HepG2 (cell line): ENCODE measurements at regions not wholly inside any gene's neighbourhood (a gene's known extent, or its start where the extent isn't known, plus 50 kb on each side); places are given as distances from the start of the nearest gene placed in this dataset.

Source experiments
- ATAC-seq: fragments of 200-7000 bp; cut with Tn5 transposase; 3 replicates; pipeline ENCODE4 v1.9.1; 2020; ENCODE audit warnings: mild to moderate bottlenecking, moderate library complexity
- BruUV-seq: library from RNA; stranded (reverse); fragments of 400-500 nt; replicated peaks from 2 replicates; lab custom pipeline; 2021; lab: Mats Ljungman, UMichigan
- CTCF ChIA-PET: fragments of 300-600 bp; formaldehyde crosslinking; extraction: SDS; loops from one replicate; lab custom pipeline; 2021; ENCODE audit warnings: low total read pairs, inconsistent platforms, low intra/inter-chr PET ratio; lab: Yijun Ruan, JAX
- POLR2A ChIA-PET: fragments of 350-600 bp; sonication (Branson Sonifier 250); formaldehyde crosslinking; loops from one replicate; lab custom pipeline; 2020; ENCODE audit warnings: antibody characterized with exemption, inconsistent platforms; lab: Yijun Ruan, JAX
- DNase-seq: peaks from one replicate; pipeline ENCODE4 v3.0.0-alpha.2; 2015; ENCODE audit warnings: low spot score
- FAIRE-seq: peaks from 3 replicates; lab custom pipeline; 2011; peaks lifted over from hg19 to GRCh38; lab: Jason Lieb, UNC
- H2AFZ ChIP-seq: one replicate; pipeline ENCODE4 v1.6.1; 2011; ENCODE audit warnings: low read length, inconsistent platforms
- H3K27ac ChIP-seq: fragments of 300-600 bp; 3 replicates; pipeline ENCODE4 v1.8.0; 2011; ENCODE audit warnings: mixed run types, mild to moderate bottlenecking, mixed read lengths, low read length, inconsistent platforms; ENCODE audit not compliant: insufficient read depth; ENCODE audit errors: extremely low read length
- H3K27me3 ChIP-seq, 2 experiments: fragments of 200-600 bp in 1 of 2; 2 replicates in 1 of 2; 3 replicates in 1 of 2; pipeline versions ENCODE4 v1.6.0 to v1.8.0; 2011; ENCODE audit warnings: low read length in 2 of 2, mild to moderate bottlenecking in 2 of 2, moderate library complexity in 2 of 2, inconsistent platforms in 1 of 2; ENCODE audit not compliant: insufficient read depth in 2 of 2, control insufficient read depth in 1 of 2
- H3K36me3 ChIP-seq, 2 experiments: fragments of 200-600 bp in 1 of 2; replicated peaks in 1 of 2; 2 replicates in 1 of 2; 3 replicates in 1 of 2; pipeline versions ENCODE4 v1.5.1 to v1.8.0; 2011; ENCODE audit warnings: low read length in 2 of 2, inconsistent platforms in 1 of 2; ENCODE audit not compliant: insufficient read depth in 2 of 2, control insufficient read depth in 1 of 2
- H3K4me1 ChIP-seq: 2 replicates; pipeline ENCODE4 v1.5.1; 2012; ENCODE audit warnings: low read length, inconsistent platforms; ENCODE audit not compliant: insufficient read depth
- H3K4me2 ChIP-seq: 2 replicates; pipeline ENCODE4 v1.6.0; 2011; ENCODE audit warnings: low read depth, low read length, inconsistent platforms
- H3K4me3 ChIP-seq, 3 experiments: fragments of 200-600 bp in 1 of 3; sonication (generic), shearing (Covaris generic) in 1 of 3; replicated peaks in 1 of 3; 2 replicates each; pipeline ENCODE4 v1.5.1; 2011 to 2016; ENCODE audit warnings: low read length in 3 of 3, inconsistent platforms in 2 of 3, low read depth in 2 of 3, mild to moderate bottlenecking in 2 of 3, control low read depth in 1 of 3, mixed read lengths in 1 of 3; ENCODE audit not compliant: insufficient read depth in 1 of 3
- H3K79me2 ChIP-seq: one replicate; pipeline ENCODE4 v1.6.1; 2011; ENCODE audit warnings: low read length, inconsistent platforms; ENCODE audit not compliant: insufficient read depth
- H3K9ac ChIP-seq: 2 replicates; pipeline ENCODE4 v1.6.0; 2011; ENCODE audit warnings: mild to moderate bottlenecking, low read depth, low read length, inconsistent platforms; ENCODE audit not compliant: insufficient read depth
- H3K9me3 ChIP-seq: 2 replicates; pipeline ENCODE4 v1.5.1; 2012; ENCODE audit warnings: mild to moderate bottlenecking, low read length
- H4K20me1 ChIP-seq: 2 replicates; pipeline ENCODE4 v1.6.0; 2011; ENCODE audit warnings: inconsistent platforms, mild to moderate bottlenecking, low read length, moderate library complexity; ENCODE audit not compliant: insufficient read depth
- ATAD3A ChIP-seq: sonication (generic); formaldehyde crosslinking; IDR thresholded peaks from 2 replicates; pipeline ENCODE4 v1.4.0; 2020; ENCODE audit warnings: missing genetic modification reagents
- ATF1 ChIP-seq: IDR thresholded peaks from 2 replicates; pipeline ENCODE4 v1.6.1; 2016; ENCODE audit warnings: mild to moderate bottlenecking, control low read depth
- KMT2A ChIP-seq: sonication (generic); formaldehyde crosslinking; IDR thresholded peaks from 2 replicates; pipeline ENCODE4 v1.4.0; 2020; ENCODE audit warnings: missing genetic modification reagents
- MAFF ChIP-seq: IDR thresholded peaks from 2 replicates; pipeline ENCODE4 v1.6.1; 2011; ENCODE audit warnings: low read depth, low read length, improper control_type of control experiment
- ZC3H4 ChIP-seq: sonication (generic); formaldehyde crosslinking; IDR thresholded peaks from 2 replicates; pipeline ENCODE4 v1.4.0; 2020; ENCODE audit warnings: missing genetic modification reagents, borderline replicate concordance
- ZGPAT ChIP-seq: IDR thresholded peaks from 2 replicates; pipeline ENCODE4 v1.6.1; 2016; ENCODE audit warnings: mild to moderate bottlenecking
- ZKSCAN1 ChIP-seq: fragments of 150-350 bp; IDR thresholded peaks from 2 replicates; pipeline ENCODE4 v1.6.1; 2014; ENCODE audit warnings: low read length
- ZNF512 ChIP-seq: sonication (generic); formaldehyde crosslinking; IDR thresholded peaks from 2 replicates; pipeline ENCODE4 v1.4.0; 2020; ENCODE audit warnings: mild to moderate bottlenecking, missing genetic modification reagents
- ZSCAN22 ChIP-seq: sonication (generic); formaldehyde crosslinking; IDR thresholded peaks from 2 replicates; pipeline ENCODE4 v1.4.0; 2020; ENCODE audit warnings: mild to moderate bottlenecking, missing genetic modification reagents
- WGBS: methylation state at CpG from one replicate; pipeline ENCODE4 v1.1.6; 2017; ENCODE audit warnings: low lambda C conversion rate; 5-methylcytosine and 5-hydroxymethylcytosine counted together
- in situ Hi-C: cut with HindIII; loops from 2 replicates; pipeline ENCODE4 v1.10.0; 2017; ENCODE audit warnings: low pct_unique_long_range_greater_than_20kb; ENCODE audit not compliant: extremely low pct_ligation_motif_present
- intact Hi-C: fragments of 100-400 bp; cut with micrococcal nuclease; formaldehyde crosslinking; loops from one replicate; pipeline ENCODE4 v1.10.0; 2022; ENCODE audit not compliant: unreplicated experiment

- no peak for TF ChIP-seq MAFF
Measured at GRCh38 chr22:27670701-27671412, 130.7 kb downstream of the MN1 start (continued).

- POLR2A ChIA-PET: interaction anchor here (0.9 to 1.4 kb wide), 5 partner anchors 9 to 85 kb away, joined by 3 to 5 read pairs (median 4); no protein-coding TSS in a partner anchor
- in situ Hi-C loops: no loop called here
- CTCF ChIA-PET: no interaction called here
Measured at GRCh38 chr22:27671413-27671935, 130.1 kb downstream of the MN1 start.

More at GRCh38 chr22:27671413-27671935, 130.1 kb downstream of the MN1 start:
- peak overlapping the region; percentile 80 for H3K4me2 ChIP-seq
- FAIRE-seq (no peak), DNase-seq (no peak), ATAC-seq (no peak)
- peak overlapping the region in 2 of 3 experiments; percentile 32 to 58; a peak in 3 of 6 replicates for H3K4me3 ChIP-seq
- H3K9me3 ChIP-seq: peaks cover 3% of the 10 kb centered on the region
- TF ChIP-seq KMT2A (CRISPR knock-in tag): no peak
- 0 out of 2 replicates have a peak, but pooled peaks have one; percentile 38 for TF ChIP-seq ZC3H4 (CRISPR knock-in tag)
- TF ChIP-seq ZKSCAN1: peak; percentile 56; the same call in 1 of the 2 replicates
- no peak for TF ChIP-seq ZGPAT (CRISPR knock-in tag)
- no peak for TF ChIP-seq ATAD3A (CRISPR knock-in tag)
- no peak for TF ChIP-seq ATF1 (CRISPR knock-in tag)
- no peak for TF ChIP-seq ZSCAN22 (CRISPR knock-in tag)
- TF ChIP-seq ZNF512: 0 out of 2 replicates have a peak, but pooled peaks have one; percentile 1
- H3K4me1 ChIP-seq: peaks cover 64% of the 10 kb centered on the region
- peak overlapping the region; percentile 84 for H3K9ac ChIP-seq
- peak overlapping the region; percentile 92 for H3K27ac ChIP-seq
- intact Hi-C loops: no loop called here
- no peaks in the 10 kb centered on the region for H3K36me3 ChIP-seq
- BruUV-seq: no TSS peak
- WGBS: 97% methylated on average over 3 of the region's 3 CpGs
- no peaks in the 10 kb centered on the region for H4K20me1 ChIP-seq
- no peak overlapping the region for H2AFZ ChIP-seq
- no peaks in the 10 kb centered on the region for H3K79me2 ChIP-seq
- no peaks in the 10 kb centered on the region for H3K27me3 ChIP-seq
